ENCODE measurements at regions not wholly inside any gene's neighbourhood (a gene's known extent, or its start where the extent isn't known, plus 50 kb on each side); places are given as distances from the start of the nearest gene placed in this dataset.
A peak's percentile ranks its signal among the peaks of the same experiment; 100 is the strongest.

GRCh38 chr14:86035882-86036281 lies 505.9 kb downstream of the FLRT2 start:
- H3K9ac ChIP-seq (ENCODE audit: low read length) = no peak overlapping the region
- H4K20me1 ChIP-seq (ENCODE audit: insufficient read depth, low read length) = no peaks in the 10 kb centered on the region
- H3K9me3 ChIP-seq (replicated peaks; ENCODE audit: insufficient read depth, low read length) = no peaks in the 10 kb centered on the region
- H3K27me3 ChIP-seq (replicated peaks; ENCODE audit: insufficient read depth, low read length) = no peaks in the 10 kb centered on the region
- H3K27ac ChIP-seq (ENCODE audit: low read length) = no peak overlapping the region
- H3K79me2 ChIP-seq (ENCODE audit: low read length) = no peaks in the 10 kb centered on the region
- peak; percentile 27 for TF ChIP-seq CTCF (IDR thresholded peaks at IDR 0.05; ENCODE audit: low read length)
- TF ChIP-seq EZH2phosphoT487 (IDR thresholded peaks at IDR 0.05; ENCODE audit: low read length) = no peak
- TF ChIP-seq EZH2 (optimal IDR thresholded peaks at IDR 0.05; ENCODE audit: low read depth, low read length) = no peak
- no peak overlapping the region for H2AFZ ChIP-seq (ENCODE audit: low read length)
- H3K4me1 ChIP-seq (ENCODE audit: low read length) = no peaks in the 10 kb centered on the region
- no peaks in the 10 kb centered on the region for H3K9me2 ChIP-seq (replicated peaks; ENCODE audit: insufficient read depth, low read length)
- H3F3A ChIP-seq (ENCODE audit: insufficient read depth, low read length) = no peaks in the 10 kb centered on the region
- no peak overlapping the region for H3K4me2 ChIP-seq (ENCODE audit: low read depth, low read length)
- no peaks in the 10 kb centered on the region for H3K36me3 ChIP-seq (replicated peaks; ENCODE audit: insufficient read depth, low read length)
- DNase-seq = peak; percentile 14
- no peak overlapping the region for H3K4me3 ChIP-seq (ENCODE audit: low read length)

GRCh38 chr14:86027990-86028389 lies 498.0 kb downstream of the FLRT2 start:
- DNase-seq = no peak
- H2AFZ ChIP-seq (ENCODE audit: low read length) = no peak overlapping the region
- no peaks in the 10 kb centered on the region for H3K9me3 ChIP-seq (replicated peaks; ENCODE audit: insufficient read depth, low read length)
- H3K9me2 ChIP-seq (replicated peaks; ENCODE audit: insufficient read depth, low read length) = no peaks in the 10 kb centered on the region
- no peaks in the 10 kb centered on the region for H4K20me1 ChIP-seq (ENCODE audit: insufficient read depth, low read length)
- no peak overlapping the region for H3K9ac ChIP-seq (ENCODE audit: low read length)
- no peaks in the 10 kb centered on the region for H3K27me3 ChIP-seq (replicated peaks; ENCODE audit: insufficient read depth, low read length)
- H3K4me1 ChIP-seq (ENCODE audit: low read length) = no peaks in the 10 kb centered on the region
- no peaks in the 10 kb centered on the region for H3F3A ChIP-seq (ENCODE audit: insufficient read depth, low read length)
- TF ChIP-seq EZH2 (optimal IDR thresholded peaks at IDR 0.05; ENCODE audit: low read depth, low read length) = no peak
- no peak for TF ChIP-seq EZH2phosphoT487 (IDR thresholded peaks at IDR 0.05; ENCODE audit: low read length)
- TF ChIP-seq CTCF (IDR thresholded peaks at IDR 0.05; ENCODE audit: low read length) = no peak
- no peak overlapping the region for H3K4me3 ChIP-seq (ENCODE audit: low read length)
- H3K79me2 ChIP-seq (ENCODE audit: low read length) = no peaks in the 10 kb centered on the region
- no peaks in the 10 kb centered on the region for H3K36me3 ChIP-seq (replicated peaks; ENCODE audit: insufficient read depth, low read length)
- no peak overlapping the region for H3K4me2 ChIP-seq (ENCODE audit: low read depth, low read length)
- H3K27ac ChIP-seq (ENCODE audit: low read length) = no peak overlapping the region

- H3K9ac ChIP-seq (ENCODE audit: low read length) = no peak overlapping the region
- no peak for DNase-seq
These were observed 497.2 kb downstream of the FLRT2 start for GRCh38 chr14:86027144-86027543.

More at GRCh38 chr14:86027144-86027543, 497.2 kb downstream of the FLRT2 start:
- Histone ChIP-seq H3K4me3 (ENCODE audit: low read length) (no peak overlapping the region), H3K36me3 (replicated peaks; ENCODE audit: insufficient read depth, low read length) (no peaks in the 10 kb centered on the region), H3F3A (ENCODE audit: insufficient read depth, low read length) (no peaks in the 10 kb centered on the region), H3K9me3 (replicated peaks; ENCODE audit: insufficient read depth, low read length) (no peaks in the 10 kb centered on the region), H3K79me2 (ENCODE audit: low read length) (no peaks in the 10 kb centered on the region), H3K27ac (ENCODE audit: low read length) (no peak overlapping the region), H3K4me2 (ENCODE audit: low read depth, low read length) (no peak overlapping the region), H3K9me2 (replicated peaks; ENCODE audit: insufficient read depth, low read length) (no peaks in the 10 kb centered on the region), H3K4me1 (ENCODE audit: low read length) (no peaks in the 10 kb centered on the region), H2AFZ (ENCODE audit: low read length) (no peak overlapping the region), H3K27me3 (replicated peaks; ENCODE audit: insufficient read depth, low read length) (no peaks in the 10 kb centered on the region), H4K20me1 (ENCODE audit: insufficient read depth, low read length) (no peaks in the 10 kb centered on the region)
- TF ChIP-seq CTCF (IDR thresholded peaks at IDR 0.05; ENCODE audit: low read length) = no peak
- TF ChIP-seq EZH2 (optimal IDR thresholded peaks at IDR 0.05; ENCODE audit: low read depth, low read length) = no peak
- no peak for TF ChIP-seq EZH2phosphoT487 (IDR thresholded peaks at IDR 0.05; ENCODE audit: low read length)
